Osteocyte (in vitro differentiated cells): ENCODE measurements at regions not wholly inside any gene's neighbourhood (a gene's known extent, or its start where the extent isn't known, plus 50 kb on each side); places are given as distances from the start of the nearest gene placed in this dataset.

Source experiments
- DNase-seq: peaks from one replicate; pipeline ENCODE4 v3.0.0; 2021; ENCODE audit warnings: mixed read lengths; ENCODE audit not compliant: unreplicated experiment; ENCODE audit errors: extremely low spot score
- H3K27ac Mint-ChIP-seq: one replicate; pipeline ENCODE4 v1.8.0; 2021; ENCODE audit warnings: mild to moderate bottlenecking, mixed read lengths; ENCODE audit not compliant: unreplicated experiment
- H3K27me3 Mint-ChIP-seq: one replicate; pipeline ENCODE4 v1.8.0; 2021; ENCODE audit warnings: mixed read lengths; ENCODE audit not compliant: unreplicated experiment
- H3K36me3 Mint-ChIP-seq: one replicate; pipeline ENCODE4 v1.8.0; 2021; ENCODE audit warnings: mixed read lengths; ENCODE audit not compliant: unreplicated experiment
- H3K4me1 Mint-ChIP-seq: one replicate; pipeline ENCODE4 v1.8.0; 2021; ENCODE audit warnings: mixed read lengths; ENCODE audit not compliant: unreplicated experiment
- H3K4me3 Mint-ChIP-seq: one replicate; pipeline ENCODE4 v1.8.0; 2021; ENCODE audit warnings: mild to moderate bottlenecking, moderate library complexity, mixed read lengths; ENCODE audit not compliant: unreplicated experiment
- H3K9me3 Mint-ChIP-seq: one replicate; pipeline ENCODE4 v1.8.0; 2021; ENCODE audit warnings: mixed read lengths; ENCODE audit not compliant: unreplicated experiment
- TF ChIP-seq, protein P1 (sequence below): fragments of 200-600 bp; sonication (generic); IDR thresholded peaks from 2 replicates; pipeline ENCODE4 v1.5.0; 2021; ENCODE audit warnings: antibody characterized with exemption, mild to moderate bottlenecking, moderate library complexity

DNA sequence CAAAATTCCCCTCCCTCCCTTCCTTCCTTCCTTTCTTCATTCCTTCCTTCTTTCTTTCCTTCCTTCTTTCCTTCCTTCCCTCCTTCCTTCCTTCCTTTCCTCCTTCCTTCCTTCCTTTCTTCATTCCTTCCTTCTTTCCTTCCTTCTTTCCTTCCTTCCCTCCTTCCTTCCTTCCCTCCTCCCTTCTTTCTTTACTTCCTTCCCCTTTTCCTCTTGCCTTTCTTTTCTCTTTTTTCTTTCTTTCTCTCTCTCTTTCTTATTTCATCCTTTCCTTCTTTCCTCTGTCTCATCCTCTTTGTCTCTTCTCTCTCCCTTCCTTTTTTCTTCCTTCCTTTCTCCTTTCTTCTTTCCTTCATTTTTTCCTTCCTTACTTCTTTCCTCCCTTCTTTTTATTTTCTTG is 171.9 kb upstream of the BRINP3 start:
- DNase-seq = no peak
- no peak overlapping the region for H3K4me3 Mint-ChIP-seq
- H3K4me1 Mint-ChIP-seq = no peaks in the 10 kb centered on the region
- no peak overlapping the region for H3K27ac Mint-ChIP-seq
- H3K9me3 Mint-ChIP-seq = peaks cover 3% of the 10 kb centered on the region
- TF ChIP-seq, protein P1, sequence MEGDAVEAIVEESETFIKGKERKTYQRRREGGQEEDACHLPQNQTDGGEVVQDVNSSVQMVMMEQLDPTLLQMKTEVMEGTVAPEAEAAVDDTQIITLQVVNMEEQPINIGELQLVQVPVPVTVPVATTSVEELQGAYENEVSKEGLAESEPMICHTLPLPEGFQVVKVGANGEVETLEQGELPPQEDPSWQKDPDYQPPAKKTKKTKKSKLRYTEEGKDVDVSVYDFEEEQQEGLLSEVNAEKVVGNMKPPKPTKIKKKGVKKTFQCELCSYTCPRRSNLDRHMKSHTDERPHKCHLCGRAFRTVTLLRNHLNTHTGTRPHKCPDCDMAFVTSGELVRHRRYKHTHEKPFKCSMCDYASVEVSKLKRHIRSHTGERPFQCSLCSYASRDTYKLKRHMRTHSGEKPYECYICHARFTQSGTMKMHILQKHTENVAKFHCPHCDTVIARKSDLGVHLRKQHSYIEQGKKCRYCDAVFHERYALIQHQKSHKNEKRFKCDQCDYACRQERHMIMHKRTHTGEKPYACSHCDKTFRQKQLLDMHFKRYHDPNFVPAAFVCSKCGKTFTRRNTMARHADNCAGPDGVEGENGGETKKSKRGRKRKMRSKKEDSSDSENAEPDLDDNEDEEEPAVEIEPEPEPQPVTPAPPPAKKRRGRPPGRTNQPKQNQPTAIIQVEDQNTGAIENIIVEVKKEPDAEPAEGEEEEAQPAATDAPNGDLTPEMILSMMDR = no peak
- peaks cover 4% of the 10 kb centered on the region for H3K27me3 Mint-ChIP-seq
- no peaks in the 10 kb centered on the region for H3K36me3 Mint-ChIP-seq

DNA sequence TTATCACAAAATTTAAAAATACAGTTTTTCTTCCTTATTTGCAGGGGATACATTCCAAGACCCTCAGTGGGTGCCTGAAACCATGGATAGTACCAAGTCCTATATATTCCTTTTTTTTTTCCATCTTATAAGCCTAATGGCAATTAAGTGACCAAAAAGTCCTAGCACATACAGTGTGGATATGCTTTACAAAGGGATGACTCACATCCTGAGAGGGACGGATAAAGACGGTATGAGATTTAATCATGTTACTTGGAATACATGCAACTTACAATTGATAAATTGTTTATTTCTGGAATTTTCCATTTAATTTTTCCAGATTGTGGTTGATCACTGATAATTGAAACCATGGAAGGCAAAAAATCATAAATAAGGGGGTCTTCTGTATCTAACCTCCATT is 181.2 kb upstream of the BRINP3 start:
- no peak overlapping the region for H3K27ac Mint-ChIP-seq
- peaks cover 2% of the 10 kb centered on the region for H3K27me3 Mint-ChIP-seq
- TF ChIP-seq, protein P1 = no peak
- no peak overlapping the region for H3K4me3 Mint-ChIP-seq
- no peaks in the 10 kb centered on the region for H3K9me3 Mint-ChIP-seq
- H3K36me3 Mint-ChIP-seq = no peaks in the 10 kb centered on the region
- DNase-seq = no peak
- peaks cover 9% of the 10 kb centered on the region for H3K4me1 Mint-ChIP-seq

DNA sequence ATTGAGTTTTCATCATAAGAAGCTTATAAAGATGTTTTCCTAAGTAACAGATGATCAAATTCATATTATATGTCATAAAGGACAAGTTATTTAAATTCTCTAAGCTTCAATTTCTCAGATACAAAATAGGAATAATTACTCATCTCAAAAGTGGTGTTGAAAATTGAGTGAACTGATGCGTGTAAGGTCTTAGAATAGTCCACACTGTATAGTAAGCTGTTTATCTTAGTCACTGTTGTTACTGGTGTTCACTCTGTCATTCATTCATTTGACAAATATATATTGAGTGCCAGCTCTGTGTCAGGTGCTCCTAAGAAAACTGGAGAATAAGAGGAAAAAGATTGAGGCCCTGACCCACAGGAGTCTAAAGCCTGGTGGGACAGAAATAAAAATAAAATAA is 186.3 kb upstream of the BRINP3 start:
- Mint-ChIP-seq H3K4me3 (no peak overlapping the region), H3K27me3 (no peaks in the 10 kb centered on the region), H3K9me3 (peaks cover 4% of the 10 kb centered on the region), H3K36me3 (no peaks in the 10 kb centered on the region), H3K4me1 (peaks cover 25% of the 10 kb centered on the region), H3K27ac (peak overlapping the region; percentile 11)
- no peak for DNase-seq
- TF ChIP-seq, protein P1 = no peak

DNA sequence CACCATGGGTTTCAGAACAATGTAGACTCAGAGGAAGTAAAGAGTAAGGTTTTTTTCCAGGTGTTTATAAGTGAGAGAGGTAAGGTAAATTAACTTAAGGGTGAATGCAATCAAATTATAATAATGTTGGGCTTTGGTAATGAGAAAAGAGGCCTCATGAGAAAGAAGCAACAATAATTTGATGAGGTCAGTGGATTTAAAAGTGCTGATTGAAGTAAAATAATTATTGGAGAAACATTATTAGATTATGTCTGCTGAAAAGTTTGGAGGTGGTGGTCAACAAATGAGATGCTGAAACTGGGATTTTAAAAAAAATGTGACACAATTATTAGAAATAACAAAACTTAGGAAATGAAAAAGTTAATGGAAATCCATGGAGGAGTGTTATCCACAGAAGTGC is 187.4 kb upstream of the BRINP3 start:
- Mint-ChIP-seq H3K4me3 (no peak overlapping the region), H3K36me3 (no peaks in the 10 kb centered on the region), H3K4me1 (peaks cover 25% of the 10 kb centered on the region), H3K27me3 (no peaks in the 10 kb centered on the region), H3K27ac (no peak overlapping the region), H3K9me3 (peaks cover 9% of the 10 kb centered on the region)
- no peak for DNase-seq
- TF ChIP-seq, protein P1 = no peak

DNA sequence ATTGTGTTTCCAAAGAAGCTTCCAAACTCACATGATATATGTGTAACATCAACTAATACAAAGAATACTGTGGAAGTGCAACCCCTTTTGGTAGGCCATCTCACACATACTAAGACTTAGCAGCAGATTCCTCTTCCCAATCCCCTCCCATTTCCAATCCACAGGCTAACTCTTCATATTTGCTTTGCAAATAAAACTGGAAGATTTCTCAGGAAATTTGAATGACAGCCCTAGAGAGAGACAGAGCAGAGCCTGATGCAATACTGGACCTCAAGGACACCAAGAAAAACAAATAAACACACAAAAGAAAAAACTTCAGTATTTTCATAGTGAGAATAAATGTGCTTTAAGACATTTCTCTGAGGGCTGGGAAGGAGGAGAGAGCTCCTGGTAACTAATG is 190.2 kb upstream of the BRINP3 start:
- peaks cover 24% of the 10 kb centered on the region for H3K4me1 Mint-ChIP-seq
- H3K36me3 Mint-ChIP-seq = no peaks in the 10 kb centered on the region
- H3K27me3 Mint-ChIP-seq = no peaks in the 10 kb centered on the region
- H3K4me3 Mint-ChIP-seq = no peak overlapping the region
- no peak for DNase-seq
- TF ChIP-seq, protein P1 = no peak
- H3K27ac Mint-ChIP-seq = peak overlapping the region; percentile 58
- H3K9me3 Mint-ChIP-seq = peaks cover 14% of the 10 kb centered on the region
